ENCODE measurements at regions not wholly inside any gene's neighbourhood (a gene's known extent, or its start where the extent isn't known, plus 50 kb on each side); places are given as distances from the start of the nearest gene placed in this dataset.

- DNase-seq, result no peak
These were observed 146.8 kb upstream of the KLHL29 start for GRCh38 chr2:23238011-23238657.

GRCh38 chr2:23239374-23239773 is 145.6 kb upstream of the KLHL29 start:
- no peak for DNase-seq

- no peak for DNase-seq
These were observed 143.9 kb upstream of the KLHL29 start for GRCh38 chr2:23241121-23241520.

- DNase-seq, result no peak
These were observed 143.3 kb upstream of the KLHL29 start for GRCh38 chr2:23241611-23242245.

GRCh38 chr2:23243073-23243659 is 141.8 kb upstream of the KLHL29 start:
- no peak for DNase-seq

DNA sequence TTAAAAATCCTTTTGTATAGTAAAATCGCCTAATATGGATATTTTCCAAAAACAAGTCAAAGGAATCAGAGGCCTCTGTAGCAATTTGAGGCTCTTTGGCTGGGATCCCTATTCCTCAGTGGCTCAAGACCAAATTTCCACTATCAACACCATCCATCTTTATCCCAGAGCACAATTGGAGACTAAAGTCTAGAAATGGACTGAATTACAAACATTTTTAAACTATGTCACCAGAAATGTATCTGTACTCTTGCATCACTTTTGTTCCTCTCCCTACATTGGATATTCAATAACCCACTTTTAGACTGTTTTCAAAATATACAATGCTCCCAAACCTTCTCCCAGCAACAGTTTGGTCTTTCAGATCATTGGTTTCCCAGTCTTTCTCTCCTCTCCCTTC is 140.4 kb upstream of the KLHL29 start:
- no peak for DNase-seq

DNA sequence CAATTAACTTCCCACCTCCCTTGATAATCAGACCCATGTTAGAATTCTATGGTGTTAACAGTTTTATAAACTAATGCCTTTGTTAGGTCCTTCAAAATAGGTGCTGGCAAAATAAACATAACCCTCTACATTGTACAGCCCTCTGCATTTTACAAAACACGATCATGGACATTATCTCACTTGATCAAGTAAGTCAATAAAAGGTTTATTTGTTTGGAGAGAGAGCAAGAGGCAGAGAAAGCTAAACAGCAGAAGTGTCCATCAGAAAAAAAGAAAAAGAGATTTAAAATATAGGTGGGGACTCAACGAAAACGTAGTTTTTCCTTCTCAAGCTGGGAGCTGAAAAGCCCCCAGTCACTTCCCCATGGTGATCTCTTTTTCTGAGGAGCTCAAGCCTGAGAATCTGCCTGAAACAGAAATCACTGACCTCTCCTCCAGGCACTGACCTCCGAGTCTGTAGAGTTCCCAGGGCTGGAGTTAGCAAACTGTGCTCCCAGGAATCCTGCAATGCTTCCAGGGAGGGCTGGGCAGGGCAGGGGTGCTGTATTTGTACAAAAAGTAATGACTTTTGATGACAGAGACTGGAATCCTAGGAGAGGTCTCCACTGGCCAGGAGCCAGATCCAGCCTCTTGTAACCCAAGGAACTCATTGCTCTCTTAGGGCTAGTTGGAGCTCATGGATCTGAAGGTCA is 137.8 kb upstream of the KLHL29 start:
- peak; percentile 26 for DNase-seq

DNA sequence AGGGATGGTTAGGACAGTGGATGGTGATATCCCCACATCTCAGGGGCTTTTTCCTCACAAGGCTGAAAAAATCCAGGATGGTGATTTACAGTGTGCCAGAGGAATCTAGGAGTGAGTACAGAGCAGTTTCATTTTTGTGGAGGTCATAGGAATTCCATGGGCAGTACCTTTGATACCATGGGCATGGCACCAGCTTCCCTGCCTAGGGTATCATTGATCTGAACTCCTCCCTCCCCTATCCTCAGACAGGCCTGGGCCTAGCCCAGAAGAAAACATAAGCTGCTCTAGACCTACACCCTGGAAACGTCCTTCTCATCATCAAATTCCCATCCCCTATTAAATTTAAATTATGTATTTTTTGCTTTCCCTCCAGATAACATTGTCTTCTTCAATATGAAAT is 136.3 kb upstream of the KLHL29 start:
- no peak for DNase-seq

DNA sequence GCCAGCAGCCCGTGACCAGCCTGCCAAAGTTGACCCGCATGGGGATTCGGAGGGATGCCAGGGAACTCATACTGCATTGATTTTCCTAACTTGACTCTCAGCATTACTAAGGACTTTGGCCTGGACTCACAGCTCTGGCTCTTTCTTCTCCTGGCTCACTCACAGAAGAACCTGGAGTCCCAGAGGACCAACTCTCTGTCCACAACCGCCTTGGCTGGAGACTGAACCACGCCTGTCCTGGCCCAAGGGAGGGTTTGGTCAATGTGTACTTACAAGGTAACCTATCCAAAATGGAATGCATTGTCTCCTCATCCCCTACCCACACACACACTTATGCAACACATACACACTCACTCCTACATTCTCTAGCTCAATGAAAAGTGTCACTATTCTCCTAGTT is 135.6 kb upstream of the KLHL29 start:
- DNase-seq, result no peak

GRCh38 chr2:23250371-23250770 is 134.6 kb upstream of the KLHL29 start:
- no peak for DNase-seq

DNA sequence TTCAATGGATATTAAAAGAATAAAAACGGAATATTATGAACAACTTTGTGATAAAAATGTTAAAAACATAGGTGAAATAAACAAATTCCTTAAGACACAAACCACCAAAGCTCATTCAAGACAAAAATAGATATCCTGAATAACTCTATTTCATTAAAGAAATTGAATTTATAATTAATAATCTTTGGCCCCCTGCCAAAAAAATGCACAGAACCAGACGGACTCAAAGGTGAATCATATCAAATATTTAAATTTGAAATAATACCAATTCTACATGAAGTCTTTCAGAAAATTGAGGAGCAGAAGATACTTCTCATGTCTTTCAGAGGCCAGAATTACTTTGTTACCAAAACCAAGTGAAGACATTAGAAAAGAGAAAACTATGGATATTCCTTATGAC is 128.3 kb upstream of the KLHL29 start:
- no peak for DNase-seq

DNA sequence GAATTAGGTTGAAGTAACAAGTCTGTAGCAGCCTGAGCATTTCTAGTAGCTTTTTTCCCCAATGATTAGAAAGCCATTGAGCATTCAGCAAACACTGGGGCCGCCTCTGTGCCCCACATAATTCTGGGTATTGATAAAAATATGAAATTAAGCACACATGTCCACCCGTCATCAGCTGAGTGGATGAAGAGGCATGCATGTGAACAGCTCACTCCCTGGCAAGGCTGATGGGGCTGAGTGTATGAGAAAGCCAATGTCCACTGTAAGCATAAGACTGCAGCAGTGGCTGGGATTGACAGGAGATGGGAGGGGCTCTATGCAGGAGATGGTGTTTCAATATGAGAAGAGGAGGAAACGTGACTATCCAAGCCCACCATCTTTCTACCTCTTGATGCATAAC is 124.4 kb upstream of the KLHL29 start:
- DNase-seq, result no peak

GRCh38 chr2:23268467-23269263 is 116.3 kb upstream of the KLHL29 start:
- peak; percentile 13 for DNase-seq

DNA sequence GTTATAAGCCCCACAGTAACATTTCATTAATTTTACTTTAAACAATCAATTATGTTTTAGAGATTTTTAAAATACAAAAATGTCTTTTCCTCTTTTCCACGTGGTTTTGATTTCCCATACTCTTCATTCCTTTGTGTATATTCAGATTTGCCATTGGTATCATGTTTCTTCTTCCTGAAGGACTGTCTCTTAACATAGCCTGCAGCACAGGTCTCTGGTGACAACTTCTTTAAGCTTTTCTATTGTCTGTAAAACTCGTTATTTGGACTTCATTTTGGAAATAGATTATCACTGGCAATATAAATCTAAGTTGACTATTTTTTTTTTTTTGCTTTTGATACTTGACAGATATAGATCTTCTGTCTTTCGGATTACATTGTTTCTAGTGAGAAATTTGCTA is 115.2 kb upstream of the KLHL29 start:
- DNase-seq, result no peak

DNA sequence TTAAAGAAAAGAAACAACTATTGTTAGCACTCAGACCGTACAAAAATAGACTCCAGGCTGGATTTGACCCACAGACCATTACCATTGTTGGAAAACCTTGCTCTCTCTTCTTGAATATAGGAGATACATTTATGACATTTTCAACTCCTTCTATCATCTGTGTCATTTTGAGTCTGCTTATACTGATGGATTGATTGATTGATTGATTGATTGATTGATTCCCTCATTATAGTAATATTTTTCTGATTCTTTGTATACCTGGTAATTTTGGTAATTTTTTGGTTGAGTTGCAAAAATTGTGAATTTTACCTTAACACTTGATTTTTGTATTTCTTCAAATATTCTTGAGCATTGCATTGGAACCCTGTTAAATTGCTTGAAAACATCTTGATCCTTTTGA is 114.2 kb upstream of the KLHL29 start:
- DNase-seq, result no peak

- no peak for DNase-seq
These were observed 113.7 kb upstream of the KLHL29 start for GRCh38 chr2:23271230-23271629.

DNA sequence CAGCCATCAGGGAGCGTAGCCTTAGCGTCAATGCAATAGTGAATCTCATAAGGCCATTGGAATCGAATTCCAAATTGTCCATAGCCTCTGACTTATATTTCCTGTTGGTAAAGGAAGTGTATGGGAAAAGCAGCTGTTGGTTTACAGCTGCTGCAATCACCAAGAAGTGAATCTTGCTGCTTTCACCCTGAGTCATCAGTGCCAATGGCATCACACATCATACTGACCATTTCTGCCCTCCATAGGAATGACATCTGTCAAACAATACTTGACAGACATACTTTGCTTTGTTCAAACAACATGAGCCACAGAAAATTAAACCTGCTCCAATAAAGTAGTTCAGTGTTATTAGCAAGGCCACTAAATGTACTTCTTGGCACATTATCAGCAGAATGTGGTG is 111.2 kb upstream of the KLHL29 start:
- DNase-seq, result no peak

- no peak for DNase-seq
These were observed 104.6 kb upstream of the KLHL29 start for GRCh38 chr2:23280401-23280800.

DNA sequence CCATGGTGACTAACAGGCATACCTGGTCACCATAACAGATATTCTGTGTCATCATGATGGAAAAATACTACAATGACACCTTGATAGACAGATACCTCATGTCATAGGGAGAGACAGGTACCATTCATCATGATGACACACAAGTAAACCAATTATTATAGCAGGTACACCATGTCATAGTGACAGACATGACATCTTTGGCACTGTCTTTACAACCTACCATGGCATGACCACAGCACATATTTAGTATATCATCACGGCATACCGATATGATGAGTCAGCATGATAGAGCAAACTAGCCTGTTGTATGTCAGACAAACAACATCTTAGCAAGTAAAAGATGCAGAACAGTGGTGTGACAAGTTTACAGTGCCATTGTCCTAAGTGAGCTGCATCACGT is 101.3 kb upstream of the KLHL29 start:
- no peak for DNase-seq

GRCh38 chr2:23285091-23285800 is 99.7 kb upstream of the KLHL29 start:
- no peak for DNase-seq

DNA sequence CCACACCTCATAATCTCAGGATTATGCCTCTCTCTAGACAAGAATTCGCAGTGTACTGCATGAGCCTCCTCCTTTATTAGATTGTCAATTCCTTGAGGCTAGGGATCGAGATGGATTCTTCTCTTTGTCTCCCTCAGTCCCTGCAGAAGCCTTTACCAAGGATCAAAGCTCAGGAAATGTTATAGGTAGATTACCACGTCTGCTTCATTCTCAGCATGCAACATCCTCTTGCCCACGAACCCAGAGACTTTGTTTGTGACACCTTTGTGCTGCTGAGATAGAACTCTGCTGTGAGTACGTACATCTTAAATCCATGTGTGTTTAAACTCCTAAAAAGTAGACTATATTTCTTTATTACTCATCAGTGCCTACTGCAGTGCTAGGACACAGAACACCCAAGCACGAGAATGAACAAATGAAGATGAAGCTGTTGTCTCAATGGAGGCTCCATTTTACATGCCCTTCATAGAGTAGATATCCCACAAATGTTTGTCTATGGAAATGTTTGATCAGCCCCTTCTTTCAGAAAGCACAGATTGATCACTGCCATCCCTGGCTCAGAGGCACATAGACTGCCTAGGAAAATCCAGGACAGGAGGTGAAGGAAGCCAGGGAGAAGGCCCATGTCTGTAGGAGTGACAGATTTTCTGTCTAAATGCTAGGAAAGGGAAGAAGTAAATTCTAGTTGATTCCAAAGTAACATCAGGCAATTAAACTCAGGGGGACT is 98.8 kb upstream of the KLHL29 start:
- no peak for DNase-seq
